HG03565 (cell line): ENCODE measurements at regions not wholly inside any gene's neighbourhood (a gene's known extent, or its start where the extent isn't known, plus 50 kb on each side); places are given as distances from the start of the nearest gene placed in this dataset.
"Not testable (repeated sequence)": the region's sequence is repeated elsewhere in the genome, so short reads cannot be mapped to it uniquely, and the experiment has no call there.

Experiments
- ATAC-seq: cut with Tn5 transposase; IDR thresholded peaks from one replicate; pipeline ENCODE4 v1.9.1; 2021; ENCODE audit warnings: mild to moderate bottlenecking, moderate library complexity; ENCODE audit not compliant: unreplicated experiment

DNA sequence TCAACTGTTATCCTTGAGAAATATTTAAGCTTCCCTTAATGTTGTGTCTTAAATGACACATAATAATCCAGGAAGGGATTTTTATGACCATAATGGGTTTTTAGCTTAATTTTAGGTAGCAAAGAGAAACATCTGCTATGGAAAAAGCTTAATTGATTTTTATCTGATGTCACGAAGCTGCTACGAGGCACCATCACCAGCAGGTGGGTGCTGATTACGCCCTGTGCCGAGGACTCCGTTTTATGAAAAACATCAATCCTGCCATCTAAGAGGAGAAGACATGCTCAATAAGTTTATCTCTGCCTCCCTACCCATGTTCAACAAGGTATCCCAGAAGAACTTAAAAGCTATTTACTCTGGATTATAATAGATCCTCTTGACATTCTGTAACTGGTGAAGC lies 280.6 kb upstream of the ZFP42 start:
- no peak for ATAC-seq

DNA sequence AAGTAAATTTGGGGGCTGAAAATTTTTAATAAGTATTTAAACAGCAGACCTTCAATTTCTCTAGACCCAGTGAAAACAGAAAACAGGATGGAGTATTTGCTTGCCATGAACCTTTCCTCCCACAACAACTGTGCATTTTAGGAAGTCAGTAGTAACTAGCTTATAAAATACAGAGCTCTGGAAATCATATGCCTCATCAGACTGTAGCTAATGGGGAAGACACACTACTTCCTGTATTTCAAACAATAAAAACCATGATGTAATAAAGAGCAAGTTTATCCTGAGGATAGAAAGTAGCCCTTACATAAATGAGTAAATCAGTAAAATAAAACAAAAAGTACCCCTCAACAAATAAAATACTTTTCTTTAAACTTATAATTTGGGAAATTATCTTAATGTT lies 280.1 kb upstream of the ZFP42 start:
- ATAC-seq = no peak

DNA sequence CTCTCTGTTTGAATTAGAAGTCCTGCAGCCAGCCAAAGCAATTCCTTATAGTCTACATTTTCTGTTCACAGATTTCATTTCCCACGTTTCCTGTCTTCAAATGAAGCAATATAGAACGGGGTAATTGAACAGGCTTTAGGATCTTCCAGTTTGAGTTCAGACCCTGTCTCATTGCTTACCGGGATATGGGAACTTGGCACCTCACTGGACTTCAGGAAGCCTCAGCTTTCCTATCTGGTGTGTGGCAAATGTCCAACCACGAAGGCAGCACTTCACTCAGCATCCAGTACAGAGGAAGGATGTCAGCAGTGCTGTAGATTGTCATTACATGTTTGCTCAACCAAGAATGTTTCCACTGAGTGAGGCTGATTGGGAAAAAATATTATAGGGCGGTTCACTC lies 271.1 kb upstream of the ZFP42 start:
- no peak for ATAC-seq

DNA sequence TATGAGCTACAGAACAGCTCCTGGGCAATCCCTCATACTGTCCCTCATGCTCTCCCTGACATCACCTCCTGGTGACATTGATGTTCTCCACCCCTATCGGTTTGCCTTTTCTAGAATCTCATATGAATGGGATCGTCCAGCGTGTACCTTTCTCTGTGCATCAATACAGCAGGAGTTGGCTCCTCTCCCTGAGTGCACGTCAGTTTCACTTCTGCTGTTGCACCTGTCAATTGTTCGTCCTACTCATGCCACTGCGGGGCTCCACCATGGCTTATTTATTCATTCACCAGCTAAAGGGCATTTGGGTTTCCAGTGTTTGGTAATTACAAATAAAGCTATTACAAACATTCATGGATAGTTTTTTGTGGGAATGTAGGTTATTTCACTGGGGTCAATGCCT lies 269.1 kb upstream of the ZFP42 start:
- no peak for ATAC-seq

DNA sequence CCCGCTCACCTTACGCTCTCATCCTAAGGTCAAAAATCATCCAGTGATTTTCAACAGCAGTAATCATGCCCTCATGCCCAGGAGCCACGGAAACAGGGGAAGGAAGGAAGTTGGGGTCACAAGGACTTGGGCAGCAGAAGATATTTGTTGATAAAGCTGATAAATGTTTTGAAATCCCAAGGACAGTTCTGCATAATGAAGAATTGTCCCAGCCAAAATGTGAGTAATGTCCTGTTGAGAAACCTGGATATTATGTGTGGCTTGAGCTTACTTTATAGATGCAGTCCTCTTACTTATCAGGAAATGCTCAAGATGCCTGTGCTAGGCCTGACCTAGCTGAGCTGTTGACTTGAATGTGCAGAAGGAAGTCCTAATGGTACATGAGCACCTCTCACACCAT lies 263.0 kb upstream of the ZFP42 start:
- ATAC-seq = no peak

DNA sequence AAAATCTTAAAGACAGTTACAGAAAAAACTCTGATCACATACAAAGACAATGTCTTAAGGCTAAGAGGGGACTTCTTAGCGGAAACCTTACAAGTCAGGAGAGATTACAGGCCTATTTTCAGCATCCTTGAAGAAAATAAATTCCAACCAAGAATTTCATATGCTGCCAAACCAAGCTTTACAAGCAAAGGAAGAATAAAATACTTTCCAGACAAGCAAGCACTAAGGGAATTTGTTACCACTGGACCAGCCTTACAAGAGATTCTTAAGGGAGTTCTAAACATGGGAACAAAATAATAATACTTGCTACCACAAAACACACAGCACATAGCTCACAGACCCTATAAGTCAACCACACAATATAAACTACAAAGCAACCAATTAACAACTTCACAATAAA lies 255.8 kb upstream of the ZFP42 start:
- no peak for ATAC-seq

DNA sequence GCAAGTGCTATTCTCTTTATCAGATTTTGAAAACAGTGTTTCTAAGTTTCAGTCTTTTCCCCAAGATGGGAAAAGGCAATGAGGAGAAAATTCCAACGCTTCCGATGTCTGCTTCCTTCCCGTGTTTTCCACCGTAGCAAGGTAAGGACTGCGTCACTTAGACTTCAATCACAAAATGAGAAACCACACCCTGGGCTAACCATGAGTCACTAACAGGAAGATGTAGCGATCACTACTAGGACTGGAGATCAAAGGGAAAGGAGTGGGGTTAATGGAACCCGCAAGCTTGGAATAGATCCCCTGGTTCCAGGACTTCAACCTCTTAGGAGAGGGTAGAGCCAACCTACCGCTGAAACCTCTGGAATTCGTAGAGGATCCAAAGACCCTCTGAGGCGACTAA lies 250.7 kb upstream of the ZFP42 start:
- no peak for ATAC-seq

DNA sequence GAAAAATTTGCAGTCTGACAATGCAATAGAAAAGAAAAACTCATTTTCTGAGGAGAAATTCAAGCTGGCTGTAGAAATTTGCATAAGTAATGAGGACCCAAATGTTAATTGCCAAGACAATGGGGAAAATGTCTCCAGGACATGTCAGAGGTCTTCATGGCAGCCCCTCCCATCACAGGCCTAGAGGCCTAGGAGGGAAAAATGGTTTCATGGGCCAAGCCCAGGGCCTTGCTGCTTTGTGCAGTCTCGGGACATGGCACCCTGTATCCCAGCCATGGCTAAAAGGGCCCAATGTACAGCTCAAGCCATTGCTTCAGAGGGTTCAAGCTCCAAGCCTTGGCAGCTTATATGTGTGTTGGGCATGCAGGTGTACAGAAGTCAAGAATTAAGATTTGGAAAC lies 244.9 kb upstream of the ZFP42 start:
- not testable (repeated sequence) for ATAC-seq

DNA sequence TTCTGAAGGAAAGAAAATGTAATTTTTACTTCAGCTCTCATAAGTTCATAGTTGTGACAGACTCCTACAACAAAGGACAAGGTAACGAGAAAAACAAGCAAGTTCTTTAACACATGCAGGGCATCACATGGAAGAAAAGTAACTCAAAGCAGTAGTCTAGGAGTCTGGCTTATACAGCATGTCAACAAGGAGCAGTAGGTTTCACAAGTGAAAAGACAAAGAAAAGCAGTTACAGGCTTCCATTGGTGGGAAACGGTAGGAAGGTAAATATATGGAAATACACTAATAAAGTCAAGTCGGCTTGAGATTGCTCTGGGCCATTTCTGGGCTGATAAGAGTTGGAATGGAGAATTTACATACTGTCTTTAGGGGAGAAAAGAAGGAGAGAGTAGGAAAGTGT lies 228.4 kb upstream of the ZFP42 start:
- no peak for ATAC-seq

DNA sequence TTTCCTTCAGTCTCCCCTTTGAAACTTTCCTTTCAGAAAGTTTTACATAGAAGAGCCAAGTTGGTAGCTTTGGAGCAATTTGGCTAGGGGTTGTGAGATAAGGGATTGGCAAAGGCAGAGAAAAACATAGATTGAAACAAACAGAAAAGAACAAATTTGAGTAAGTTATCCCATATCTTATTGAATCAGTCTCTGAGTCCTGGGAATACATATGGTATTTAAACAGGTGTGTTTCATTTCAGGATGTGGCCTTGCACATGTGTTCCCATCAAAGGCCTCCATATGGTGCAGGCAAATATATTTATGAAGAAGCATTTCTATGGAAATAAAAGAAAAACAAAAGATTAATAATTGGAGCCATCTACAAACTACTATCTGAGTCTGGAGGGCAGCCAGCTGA lies 227.9 kb upstream of the ZFP42 start:
- ATAC-seq = no peak

DNA sequence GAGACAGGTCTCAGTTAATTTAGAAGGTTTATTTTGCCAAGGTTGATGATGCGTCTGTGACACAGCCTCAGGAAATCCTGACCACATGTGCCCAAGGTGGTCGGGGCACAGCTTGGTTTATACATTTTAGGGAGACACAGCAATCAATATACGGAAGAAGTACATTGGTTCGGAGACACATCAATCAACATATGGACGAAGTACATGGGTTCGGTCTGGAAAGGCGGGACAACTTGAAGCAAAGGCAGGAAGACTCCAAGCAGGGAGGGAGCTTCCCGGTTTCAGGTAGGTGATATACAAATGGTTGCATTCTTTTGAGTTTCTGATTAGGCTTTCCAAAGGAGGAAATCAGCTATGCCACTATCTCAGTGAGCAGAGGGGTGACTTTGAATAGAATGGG lies 225.2 kb upstream of the ZFP42 start:
- no peak for ATAC-seq

DNA sequence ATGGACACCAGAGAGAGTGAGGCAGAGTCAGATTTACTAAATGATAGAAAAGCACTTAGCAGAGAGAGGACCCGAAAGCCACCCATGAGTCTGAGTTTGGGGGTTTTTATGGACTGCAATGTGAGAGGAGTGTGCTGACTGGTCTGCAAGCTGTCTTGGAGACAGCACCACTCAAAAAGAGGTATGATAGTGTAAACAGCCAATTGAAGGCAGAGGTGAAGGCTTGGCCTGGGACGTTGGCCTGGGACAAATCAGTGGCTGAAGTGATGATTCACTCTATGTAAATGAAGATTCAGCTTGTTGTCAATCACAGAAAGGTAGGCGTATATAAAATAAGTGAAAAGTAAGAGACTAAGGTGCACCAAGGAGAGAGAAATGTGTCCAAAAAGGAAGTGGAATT lies 217.6 kb upstream of the ZFP42 start:
- no peak for ATAC-seq

DNA sequence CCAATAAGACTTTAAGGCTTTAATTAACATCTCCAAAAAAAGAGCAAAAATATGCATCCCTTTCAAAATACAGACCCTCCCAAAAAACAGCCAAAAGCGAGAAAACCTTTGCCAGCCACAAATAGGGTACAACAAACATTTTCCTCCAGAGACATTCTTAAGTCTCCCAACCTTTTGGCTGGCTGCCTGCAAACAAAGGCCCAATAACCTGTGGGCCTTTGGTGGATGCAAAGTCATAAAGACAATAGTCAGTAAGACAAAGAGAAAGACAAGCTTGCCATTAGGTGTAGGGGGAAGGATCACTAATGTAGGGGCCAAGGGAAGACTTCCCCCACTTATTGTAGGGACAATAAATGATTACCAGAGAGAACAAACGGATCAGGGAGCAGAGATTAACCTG lies 215.5 kb upstream of the ZFP42 start:
- no peak for ATAC-seq

DNA sequence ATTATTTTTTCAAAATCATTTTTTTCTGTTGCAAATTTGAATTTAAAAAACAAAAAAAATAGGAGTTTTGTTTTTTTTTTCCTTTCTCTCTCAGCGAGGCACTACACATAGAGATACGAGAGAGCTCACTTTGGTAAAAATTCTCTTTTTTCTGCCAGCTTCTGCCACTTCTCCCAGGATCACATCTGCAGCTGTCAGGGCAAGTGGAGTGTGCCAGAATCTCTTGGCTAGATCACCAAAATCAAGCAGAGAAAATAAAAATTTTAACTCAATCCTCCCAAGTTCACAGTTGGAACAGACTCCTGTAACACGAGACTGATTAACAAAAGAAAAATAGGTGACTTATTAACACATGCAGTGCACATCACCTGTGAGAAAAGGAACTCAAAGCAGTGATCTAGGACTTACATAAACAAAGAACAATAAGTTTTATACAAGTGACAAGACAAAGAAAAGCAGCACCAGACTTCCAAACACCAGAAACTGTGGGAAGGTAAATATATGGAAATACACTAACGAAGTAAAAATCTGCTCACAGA lies 213.2 kb upstream of the ZFP42 start:
- ATAC-seq = no peak

DNA sequence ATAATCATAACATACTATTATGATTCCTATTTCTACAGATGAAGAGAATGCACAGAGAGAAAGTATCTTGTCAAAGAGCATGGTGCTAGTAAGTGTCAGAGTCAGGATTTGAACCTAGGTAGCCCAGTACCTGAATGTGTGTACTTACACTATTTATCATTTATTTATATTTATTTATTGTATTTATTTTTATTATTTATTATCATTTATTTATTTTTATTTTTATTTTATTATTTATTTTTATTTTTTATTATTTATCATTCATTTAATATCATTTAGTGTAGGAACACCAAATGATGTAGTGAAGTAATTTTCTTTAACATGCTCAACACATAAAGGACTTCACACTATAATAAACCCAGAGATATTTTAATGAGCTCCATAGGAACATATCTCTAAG lies 209.4 kb upstream of the ZFP42 start:
- no peak for ATAC-seq

DNA sequence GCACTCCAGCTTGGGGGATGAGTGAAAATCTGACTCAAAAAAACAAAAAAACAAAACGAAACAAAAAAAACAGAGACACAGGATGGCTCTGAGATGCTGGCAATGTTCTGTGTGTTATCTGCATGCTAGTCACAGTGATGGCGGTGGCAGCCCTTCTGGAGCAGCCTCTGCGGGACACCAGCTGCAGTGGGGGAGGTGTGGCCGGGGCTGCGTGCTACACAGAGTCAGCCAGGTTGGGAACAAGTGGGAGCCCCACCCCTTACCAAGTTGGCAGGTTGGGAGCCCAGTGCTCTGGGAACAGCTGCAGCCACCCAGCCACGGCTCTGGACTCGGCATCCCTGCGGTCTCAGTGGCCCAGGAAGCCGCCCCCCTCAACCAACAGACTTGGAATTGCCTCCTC lies 206.5 kb upstream of the ZFP42 start:
- ATAC-seq = no peak

DNA sequence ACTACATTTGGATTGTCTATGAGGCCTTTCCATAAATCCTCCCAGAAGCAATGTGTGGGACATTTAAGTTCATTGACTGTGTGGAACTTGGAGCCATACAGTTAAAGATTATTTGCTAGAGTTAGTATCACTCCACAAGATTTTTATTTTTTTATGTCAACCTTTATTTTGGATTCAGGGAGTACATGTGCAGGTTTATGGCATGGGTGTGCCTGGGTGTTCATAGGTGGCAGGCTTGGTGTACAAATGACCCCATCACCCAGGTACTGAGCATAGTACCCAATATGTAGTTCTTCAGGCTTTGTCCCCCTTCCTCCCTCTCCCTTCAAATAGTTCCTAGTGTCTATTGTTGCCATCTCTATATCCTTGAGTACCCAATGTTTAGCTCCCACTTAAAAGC lies 199.8 kb upstream of the ZFP42 start:
- ATAC-seq = no peak

DNA sequence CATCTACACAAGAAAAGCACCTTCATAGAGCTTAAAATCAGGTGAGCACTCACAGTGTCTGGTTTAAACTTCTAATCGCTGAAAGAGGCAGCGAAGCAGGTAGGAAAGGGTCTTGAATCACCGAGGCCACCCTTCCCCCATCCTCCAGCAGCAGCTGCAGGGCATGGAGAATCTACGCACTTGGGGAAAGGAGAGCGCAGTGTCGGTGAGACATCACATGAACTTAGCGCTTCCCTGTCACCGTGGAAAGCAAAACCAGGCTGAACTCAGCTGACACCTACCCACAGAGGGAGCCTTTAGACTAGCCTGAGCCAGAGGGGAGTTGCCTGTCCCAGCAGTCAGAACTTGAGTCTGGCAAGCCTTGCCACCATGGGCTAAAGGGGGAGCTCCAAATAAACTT lies 197.2 kb upstream of the ZFP42 start:
- no peak for ATAC-seq

DNA sequence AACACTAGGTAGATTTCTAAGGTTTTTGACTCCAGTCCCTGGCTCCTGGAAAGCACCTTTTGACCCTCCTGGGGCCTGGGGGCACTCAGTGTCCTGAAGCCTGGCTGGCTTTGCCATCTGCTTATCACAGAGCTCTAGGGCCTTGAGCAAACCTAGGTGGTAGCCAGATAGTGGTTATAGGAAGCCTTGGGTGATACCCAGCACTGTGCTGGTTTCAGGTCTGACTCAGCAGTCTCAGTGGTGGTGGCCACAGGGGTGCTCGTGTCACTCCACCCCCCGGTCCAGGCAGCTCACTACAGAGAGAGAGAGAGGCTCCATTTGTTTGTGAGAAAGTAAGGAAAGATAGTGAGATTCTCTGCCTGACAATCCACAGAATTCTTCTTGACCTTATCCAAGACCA lies 195.8 kb upstream of the ZFP42 start:
- ATAC-seq = no peak

DNA sequence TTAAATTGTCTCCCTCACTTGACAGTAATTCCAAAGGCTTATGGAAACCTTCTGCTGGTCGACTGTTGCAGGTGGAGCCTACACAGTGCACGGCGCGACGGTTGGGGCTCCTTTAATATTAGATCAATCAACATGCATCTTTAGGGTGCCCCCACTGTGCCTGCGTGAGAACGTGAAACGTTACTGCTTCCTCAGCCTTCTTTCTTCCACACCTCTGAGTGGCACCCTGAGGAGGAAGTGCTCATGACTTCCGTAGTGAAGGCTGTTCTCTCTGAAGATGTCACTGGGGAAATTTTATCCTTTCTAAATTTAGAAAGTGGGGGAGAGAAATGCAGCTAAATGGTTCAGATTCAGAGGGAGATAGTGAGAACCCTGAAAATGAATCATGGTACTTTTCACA lies 184.0 kb upstream of the ZFP42 start:
- ATAC-seq = no peak

DNA sequence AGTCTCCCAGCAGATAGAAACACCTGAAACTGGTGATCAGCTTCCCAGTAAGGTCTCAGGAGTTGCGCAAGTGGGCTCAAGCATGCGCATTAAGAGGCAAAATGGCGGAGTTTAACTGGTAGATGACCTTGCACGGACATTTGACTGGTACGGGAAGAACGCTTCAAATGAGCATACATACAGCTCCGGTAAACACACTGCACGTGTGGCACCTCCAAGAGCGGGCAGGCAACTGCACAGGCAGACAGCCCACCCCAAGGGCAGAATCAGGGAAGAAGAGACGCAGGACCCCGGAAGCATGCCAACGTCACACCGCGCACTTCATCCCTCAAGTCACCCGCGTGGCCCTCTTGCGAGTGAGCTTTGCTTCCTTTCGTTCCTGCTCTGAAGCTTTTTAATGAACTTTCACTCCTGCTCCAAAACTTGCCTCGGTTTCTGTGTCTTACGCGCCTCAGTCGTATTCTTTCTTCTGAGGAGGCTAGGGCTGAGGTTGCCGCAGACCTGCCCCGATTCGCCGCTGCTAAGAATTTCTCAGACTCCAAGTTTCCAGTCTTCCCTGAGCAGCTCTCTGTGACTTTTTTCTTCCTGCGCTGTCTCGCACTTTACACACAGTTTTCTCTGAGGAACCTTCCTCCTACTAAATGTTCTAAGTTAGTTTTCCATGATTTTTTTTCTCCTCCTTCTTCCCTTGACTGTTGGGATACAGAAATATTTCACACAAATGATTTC lies 180.7 kb upstream of the ZFP42 start:
- no peak for ATAC-seq

DNA sequence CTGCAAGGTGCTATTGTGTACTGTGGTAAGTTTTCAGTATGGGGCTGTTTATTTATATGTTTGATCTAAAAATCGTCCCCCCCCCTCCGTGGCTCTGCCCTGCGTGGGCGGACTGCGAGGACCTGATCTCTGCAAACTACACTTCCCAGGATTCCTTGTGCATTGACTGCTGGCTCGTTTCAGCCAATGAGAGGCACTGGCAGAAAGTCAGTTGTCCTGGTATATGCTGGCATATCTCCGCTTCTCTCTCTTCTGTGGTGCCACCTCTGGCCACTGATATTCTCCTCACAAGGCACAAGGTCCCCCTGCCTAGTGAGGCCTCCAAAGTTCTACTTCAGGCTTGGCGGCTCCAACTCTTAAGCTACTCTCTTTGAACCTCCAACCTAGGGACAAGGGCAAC lies 168.8 kb upstream of the ZFP42 start:
- ATAC-seq = no peak

DNA sequence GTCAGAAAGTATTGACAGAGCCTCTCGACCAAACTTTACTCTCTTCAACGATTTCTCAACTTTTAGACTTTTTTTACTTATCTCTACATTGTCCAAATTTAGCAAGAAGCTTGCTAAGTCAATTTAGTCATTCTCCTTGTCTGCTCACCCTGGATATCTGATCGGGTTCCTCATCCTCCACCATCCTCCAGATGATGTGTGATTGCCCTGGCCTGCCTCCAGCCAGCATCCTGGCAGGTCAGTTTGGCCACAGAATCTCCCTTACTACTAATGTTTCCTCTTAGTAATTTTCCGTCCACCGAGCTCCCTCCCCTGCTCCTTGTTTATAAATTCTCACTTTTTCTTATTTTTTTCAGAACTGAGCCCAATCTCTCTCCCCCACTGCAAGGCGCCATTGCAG lies 167.9 kb upstream of the ZFP42 start:
- ATAC-seq = no peak
